Effector memory CD4-positive, alpha-beta T cell (primary cell): ENCODE measurements at regions not wholly inside any gene's neighbourhood (a gene's known extent, or its start where the extent isn't known, plus 50 kb on each side); places are given as distances from the start of the nearest gene placed in this dataset.

Source experiments
- DNase-seq, 3 donors: peaks; one replicate each; pipeline ENCODE4 v3.0.0-alpha.2; 2020
- H3K27ac ChIP-seq: 2 replicates; pipeline ENCODE4 v1.7.0; 2013; ENCODE audit warnings: mild to moderate bottlenecking, low read length, moderate library complexity; ENCODE audit not compliant: insufficient read depth, poor library complexity, severe bottlenecking
- H3K27me3 ChIP-seq: replicated peaks from 2 replicates; pipeline ENCODE4 v1.7.0; 2013; ENCODE audit warnings: mild to moderate bottlenecking, low read length; ENCODE audit not compliant: insufficient read depth, control insufficient read depth, poor library complexity, severe bottlenecking
- H3K36me3 ChIP-seq: 2 replicates; pipeline ENCODE4 v1.7.0; 2013; ENCODE audit warnings: mild to moderate bottlenecking, low read length, moderate library complexity; ENCODE audit not compliant: control insufficient read depth, insufficient read depth
- H3K4me1 ChIP-seq: 2 replicates; pipeline ENCODE4 v1.7.0; 2013; ENCODE audit warnings: low read length, mild to moderate bottlenecking; ENCODE audit not compliant: control insufficient read depth, insufficient read depth, poor library complexity, severe bottlenecking
- H3K4me3 ChIP-seq: 2 replicates; pipeline ENCODE4 v1.7.0; 2013; ENCODE audit warnings: low read length, low read depth, mild to moderate bottlenecking; ENCODE audit not compliant: insufficient read depth, poor library complexity, severe bottlenecking
- H3K9me3 ChIP-seq: 2 replicates; pipeline ENCODE4 v1.7.0; 2013; ENCODE audit warnings: mild to moderate bottlenecking, low read length, moderate library complexity; ENCODE audit not compliant: control insufficient read depth

DNA sequence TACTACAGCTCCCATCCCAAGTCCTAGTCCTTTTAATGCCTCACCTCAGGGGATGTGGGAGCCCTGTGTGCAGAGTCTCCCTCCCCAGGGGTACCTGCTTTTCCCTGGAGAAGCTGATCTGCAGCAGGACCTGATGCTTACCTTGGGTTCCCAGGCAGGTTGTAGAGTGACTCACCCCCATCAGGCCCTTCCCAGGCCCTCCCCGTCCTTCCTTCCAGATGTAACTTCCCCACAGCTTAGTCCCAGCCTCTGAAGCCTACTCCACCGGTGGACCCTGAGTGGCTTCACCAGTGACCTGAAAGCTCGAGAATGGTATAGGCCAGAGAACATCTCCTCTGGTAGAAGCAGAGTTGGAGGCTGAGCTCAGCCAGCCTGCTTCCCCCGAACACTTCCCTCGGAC lies 254.2 kb upstream of the STT3B start:
- no peak overlapping the region for H3K4me3 ChIP-seq
- H3K9me3 ChIP-seq, result no peaks in the 10 kb centered on the region
- no peak overlapping the region for H3K27ac ChIP-seq
- no peaks in the 10 kb centered on the region for H3K36me3 ChIP-seq
- DNase-seq, result no peak
- no peaks in the 10 kb centered on the region for H3K4me1 ChIP-seq
- no peaks in the 10 kb centered on the region for H3K27me3 ChIP-seq

DNA sequence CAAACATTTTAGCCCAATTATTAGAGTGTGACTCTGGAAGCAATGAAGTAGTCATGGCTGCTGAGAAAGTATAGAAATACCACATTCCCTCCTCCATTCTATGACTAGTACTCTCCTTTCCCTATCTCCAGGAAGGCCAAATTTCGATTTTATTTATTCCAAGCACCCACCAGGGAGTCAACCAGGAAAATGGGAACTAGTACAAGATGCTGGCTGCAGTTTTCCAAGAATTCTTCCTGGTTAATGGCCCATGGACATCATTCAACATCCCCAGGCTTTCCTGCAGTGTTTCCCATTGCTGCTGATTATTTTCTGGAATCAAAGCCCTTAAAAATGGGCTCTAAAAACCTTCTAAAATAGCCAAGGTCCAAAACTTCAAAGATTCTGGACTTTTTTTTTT lies 247.9 kb upstream of the STT3B start:
- DNase-seq, result no peak
- Histone ChIP-seq H3K4me1 (peaks cover 5% of the 10 kb centered on the region), H3K36me3 (no peaks in the 10 kb centered on the region), H3K27ac (no peak overlapping the region), H3K4me3 (no peak overlapping the region), H3K9me3 (no peaks in the 10 kb centered on the region), H3K27me3 (no peaks in the 10 kb centered on the region)

DNA sequence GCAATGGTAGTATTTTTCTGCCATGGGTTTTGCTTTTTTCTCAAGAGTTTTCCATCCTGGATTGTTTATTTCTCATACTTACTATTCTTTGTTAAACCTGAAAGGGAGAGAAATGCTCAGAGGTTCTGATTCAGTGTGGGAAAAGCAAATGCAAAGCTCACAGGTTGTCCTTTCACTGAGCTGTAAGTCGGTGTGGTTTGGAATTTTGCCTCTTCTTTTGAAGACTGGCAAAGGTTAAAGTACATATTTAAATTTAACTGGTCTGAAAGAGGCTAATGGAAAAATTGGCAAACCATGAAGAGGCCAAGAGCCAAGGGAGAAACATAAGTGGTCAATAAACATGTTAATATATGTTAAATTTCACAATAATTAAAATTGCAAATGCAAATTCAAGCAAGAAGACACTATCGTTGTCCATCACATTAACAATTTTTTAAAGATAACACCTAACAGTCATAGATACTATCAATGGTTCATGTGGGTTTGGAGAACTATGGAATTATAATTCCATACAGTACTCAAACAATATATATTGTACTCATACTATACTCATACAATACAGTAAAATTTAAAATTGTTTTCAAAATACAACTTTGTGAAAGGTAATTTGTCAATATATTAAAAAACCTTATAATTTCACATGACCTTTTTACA lies 246.8 kb upstream of the STT3B start:
- Histone ChIP-seq H3K4me3 (no peak overlapping the region), H3K9me3 (no peaks in the 10 kb centered on the region)
- DNase-seq, result no peak

DNA sequence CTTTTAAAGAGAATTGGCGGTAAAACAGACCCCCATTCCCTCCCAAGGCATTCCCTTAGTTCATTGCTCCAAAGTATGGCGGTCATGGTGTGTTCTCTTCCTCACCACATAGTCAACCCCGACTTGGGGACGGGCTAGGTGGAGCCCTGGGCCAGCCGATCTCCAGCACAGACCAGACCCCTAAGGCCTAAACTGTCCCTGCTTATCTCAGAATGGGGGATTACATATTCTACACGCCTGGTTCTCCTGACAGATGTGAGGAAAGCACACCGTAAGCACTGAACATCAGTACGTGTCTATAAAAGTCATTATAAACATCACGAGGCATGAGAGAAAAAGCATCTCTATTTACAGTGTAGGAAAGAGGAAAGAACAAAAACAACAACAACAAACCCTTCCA lies 244.5 kb upstream of the STT3B start:
- Histone ChIP-seq H3K27me3 (no peaks in the 10 kb centered on the region), H3K9me3 (no peaks in the 10 kb centered on the region), H3K4me1 (peaks cover 5% of the 10 kb centered on the region), H3K27ac (no peak overlapping the region), H3K4me3 (no peak overlapping the region), H3K36me3 (no peaks in the 10 kb centered on the region)
- no peak for DNase-seq

More for the DNA sequence above, 246.8 kb upstream of the STT3B start:
- Histone ChIP-seq H3K36me3 (no peaks in the 10 kb centered on the region), H3K27me3 (no peaks in the 10 kb centered on the region), H3K4me1 (peaks cover 5% of the 10 kb centered on the region), H3K27ac (no peak overlapping the region)

DNA sequence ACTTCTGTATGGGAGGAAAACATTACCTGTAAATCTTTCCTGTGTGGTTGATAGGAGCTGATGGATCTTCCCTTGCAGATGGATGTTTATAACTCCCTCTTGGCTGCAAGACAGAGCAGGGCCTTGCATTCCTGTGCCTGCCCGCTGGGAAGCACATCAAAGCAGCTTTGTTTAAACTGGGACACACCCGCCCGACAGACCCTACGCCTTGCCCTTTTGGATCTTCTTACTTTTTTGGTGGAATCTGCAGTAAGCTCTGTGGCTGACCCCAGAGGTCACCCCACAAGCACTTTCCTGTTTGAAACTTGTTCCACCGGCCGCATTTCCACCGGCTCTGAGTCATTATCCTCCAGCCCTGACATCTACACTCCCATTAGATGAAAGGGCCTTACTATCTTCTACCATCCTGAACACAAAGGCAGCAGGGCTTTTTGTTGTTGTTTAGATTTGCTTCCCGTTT lies 244.1 kb upstream of the STT3B start:
- H3K27me3 ChIP-seq, result no peaks in the 10 kb centered on the region
- no peak for DNase-seq
- H3K4me1 ChIP-seq, result peaks cover 5% of the 10 kb centered on the region
- no peak overlapping the region for H3K4me3 ChIP-seq
- no peaks in the 10 kb centered on the region for H3K9me3 ChIP-seq
- H3K36me3 ChIP-seq, result no peaks in the 10 kb centered on the region
- H3K27ac ChIP-seq, result no peak overlapping the region

DNA sequence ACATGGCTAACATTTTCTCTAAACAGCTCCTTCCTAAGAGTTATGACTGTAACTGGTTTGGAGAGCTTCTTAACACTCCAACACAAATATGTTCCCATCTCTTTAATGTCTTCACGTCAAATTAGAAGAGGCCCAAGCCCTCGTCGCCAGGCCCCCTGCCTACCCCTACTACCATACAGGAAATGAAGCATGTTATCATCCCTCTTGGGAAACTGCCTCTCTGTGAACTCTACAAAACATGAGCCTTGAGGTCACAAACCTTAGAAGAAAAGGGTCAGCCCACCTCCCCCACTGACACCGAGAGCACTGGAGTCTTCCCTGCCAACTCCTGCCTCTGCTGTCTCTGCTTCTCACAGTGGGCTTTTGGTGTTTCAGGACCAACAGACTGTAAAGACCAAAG lies 243.1 kb upstream of the STT3B start:
- H3K27ac ChIP-seq, result no peak overlapping the region
- H3K27me3 ChIP-seq, result no peaks in the 10 kb centered on the region
- no peak overlapping the region for H3K4me3 ChIP-seq
- no peaks in the 10 kb centered on the region for H3K9me3 ChIP-seq
- H3K4me1 ChIP-seq, result peaks cover 10% of the 10 kb centered on the region
- no peaks in the 10 kb centered on the region for H3K36me3 ChIP-seq
- DNase-seq, result no peak

DNA sequence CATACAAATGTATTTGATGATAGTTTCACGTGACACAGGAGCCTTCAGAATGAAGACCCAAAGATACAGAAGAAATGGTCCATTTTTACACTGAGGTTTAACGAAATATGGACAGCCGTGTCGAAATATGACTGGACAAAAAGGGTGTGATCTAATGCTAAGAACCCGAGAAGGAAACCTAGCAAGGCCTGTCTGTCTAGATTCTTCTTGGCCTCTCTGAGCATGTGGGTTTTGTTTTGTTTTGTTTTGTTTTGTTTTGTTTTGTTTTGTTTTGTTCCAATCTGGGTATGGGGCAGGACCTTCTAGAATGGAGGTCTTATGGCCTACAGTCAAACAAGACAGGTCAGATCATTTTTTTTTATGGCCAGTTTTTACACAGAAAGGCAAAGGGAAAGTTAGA lies 242.7 kb upstream of the STT3B start:
- no peaks in the 10 kb centered on the region for H3K27me3 ChIP-seq
- no peak overlapping the region for H3K4me3 ChIP-seq
- H3K9me3 ChIP-seq, result no peaks in the 10 kb centered on the region
- H3K36me3 ChIP-seq, result no peaks in the 10 kb centered on the region
- peaks cover 10% of the 10 kb centered on the region for H3K4me1 ChIP-seq
- H3K27ac ChIP-seq, result no peak overlapping the region
- no peak for DNase-seq

DNA sequence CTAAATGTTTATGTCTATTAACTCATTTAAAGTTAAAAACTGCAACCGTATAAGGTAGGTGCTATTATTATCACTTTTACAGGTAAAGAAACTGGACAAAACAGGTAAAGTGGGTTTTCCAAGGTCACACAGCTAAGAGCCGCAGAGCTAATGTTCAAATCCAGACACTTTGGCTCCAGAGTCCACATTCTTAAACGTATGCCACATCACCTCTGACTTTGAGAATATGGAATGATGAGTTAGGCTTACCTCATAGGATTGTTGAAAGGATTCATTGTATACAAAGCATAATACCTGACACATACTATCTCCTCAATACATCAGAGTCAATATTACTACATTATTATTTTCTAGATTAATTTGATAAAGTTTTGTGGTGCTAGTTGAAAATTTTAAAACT lies 240.9 kb upstream of the STT3B start:
- no peaks in the 10 kb centered on the region for H3K27me3 ChIP-seq
- no peak for DNase-seq
- no peaks in the 10 kb centered on the region for H3K9me3 ChIP-seq
- peaks cover 10% of the 10 kb centered on the region for H3K4me1 ChIP-seq
- no peak overlapping the region for H3K27ac ChIP-seq
- H3K4me3 ChIP-seq, result no peak overlapping the region
- no peaks in the 10 kb centered on the region for H3K36me3 ChIP-seq

DNA sequence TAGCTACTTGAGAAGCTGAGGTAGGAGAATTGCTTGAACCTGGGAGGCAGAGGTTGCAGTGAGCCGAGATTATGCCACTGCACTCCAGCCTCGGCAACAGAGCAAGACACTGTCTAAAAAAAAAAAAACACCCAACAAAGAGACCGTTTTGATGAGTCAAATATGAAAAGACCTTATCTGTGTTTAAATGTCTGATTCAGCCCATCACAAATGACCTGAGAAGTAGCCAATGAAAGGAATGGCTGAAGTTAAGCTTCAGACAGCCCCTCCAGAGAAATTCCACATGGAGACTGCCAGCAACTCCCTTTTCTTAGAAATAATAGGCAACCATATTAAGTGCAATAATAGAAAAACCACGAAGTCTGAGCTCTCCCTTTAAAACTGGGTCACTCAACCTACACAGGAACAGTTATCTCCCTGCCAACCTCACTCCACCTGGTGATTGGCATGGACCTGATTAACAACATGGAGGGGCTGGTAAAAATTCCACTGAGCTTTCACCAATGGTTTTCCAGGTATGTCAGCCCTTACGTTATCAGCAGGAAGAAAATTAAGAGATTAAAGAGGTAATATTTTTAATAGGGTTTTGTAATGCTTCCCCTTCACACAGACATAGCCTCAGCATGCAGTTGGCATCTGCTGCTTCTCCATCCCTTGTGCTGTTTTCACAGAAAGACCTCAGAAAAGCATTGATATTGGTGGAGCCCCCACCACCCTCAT lies 238.1 kb upstream of the STT3B start:
- no peaks in the 10 kb centered on the region for H3K27me3 ChIP-seq
- DNase-seq, result no peak
- no peak overlapping the region for H3K4me3 ChIP-seq
- no peaks in the 10 kb centered on the region for H3K36me3 ChIP-seq
- no peaks in the 10 kb centered on the region for H3K9me3 ChIP-seq
- no peak overlapping the region for H3K27ac ChIP-seq
- peaks cover 6% of the 10 kb centered on the region for H3K4me1 ChIP-seq

DNA sequence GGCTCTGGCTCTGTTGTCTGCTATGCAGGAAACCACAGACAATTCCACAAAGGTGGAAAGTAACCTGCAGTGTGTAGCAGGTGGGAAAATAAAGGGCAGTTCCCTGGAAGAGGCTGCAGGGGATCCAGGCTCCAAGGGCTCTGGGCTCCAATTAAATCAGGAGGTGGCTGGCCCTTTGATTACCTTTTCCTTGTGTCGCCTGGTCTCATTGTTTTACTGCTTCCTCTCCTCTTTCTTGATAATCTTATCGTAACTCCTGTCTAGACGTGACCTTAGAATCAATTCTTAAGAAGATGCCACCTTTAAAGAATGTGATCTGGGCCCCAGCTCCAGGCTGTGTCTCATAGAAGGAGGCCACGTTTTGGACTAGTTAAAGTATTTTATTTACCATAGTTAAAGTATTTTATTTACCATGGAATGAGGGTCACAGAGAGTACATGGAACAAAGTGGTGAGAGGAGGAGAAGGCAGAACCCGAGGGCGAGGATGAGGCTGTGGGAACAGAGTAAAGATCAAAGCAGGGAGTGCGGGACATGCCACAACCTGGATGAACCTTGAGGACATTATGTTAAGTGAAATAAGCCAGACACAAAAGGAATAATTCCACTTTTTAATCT lies 237.5 kb upstream of the STT3B start:
- Histone ChIP-seq H3K27ac (no peak overlapping the region), H3K27me3 (no peaks in the 10 kb centered on the region), H3K4me1 (peaks cover 5% of the 10 kb centered on the region), H3K4me3 (no peak overlapping the region), H3K9me3 (no peaks in the 10 kb centered on the region), H3K36me3 (no peaks in the 10 kb centered on the region)
- no peak for DNase-seq
